Body of pancreas (tissue), 4 donors: ENCODE measurements at regions not wholly inside any gene's neighbourhood (a gene's known extent, or its start where the extent isn't known, plus 50 kb on each side); places are given as distances from the start of the nearest gene placed in this dataset.

Experiments used
- CTCF ChIP-seq, 7 experiments: fragments of 450-650 bp in 4 of 7; fragments of 200-600 bp in 3 of 7; sonication (generic) in 3 of 7; IDR thresholded peaks; one replicate each; pipeline ENCODE4 v1.5.1; 2016 to 2019; ENCODE audit warnings: antibody characterized with exemption in 7 of 7
- POLR2A ChIP-seq, 3 donors: fragments of 450-650 bp; IDR thresholded peaks; one replicate each; pipeline ENCODE4 v1.6.1; 2016; ENCODE audit warnings: antibody characterized with exemption in 3 of 3, mild to moderate bottlenecking in 2 of 3

DNA sequence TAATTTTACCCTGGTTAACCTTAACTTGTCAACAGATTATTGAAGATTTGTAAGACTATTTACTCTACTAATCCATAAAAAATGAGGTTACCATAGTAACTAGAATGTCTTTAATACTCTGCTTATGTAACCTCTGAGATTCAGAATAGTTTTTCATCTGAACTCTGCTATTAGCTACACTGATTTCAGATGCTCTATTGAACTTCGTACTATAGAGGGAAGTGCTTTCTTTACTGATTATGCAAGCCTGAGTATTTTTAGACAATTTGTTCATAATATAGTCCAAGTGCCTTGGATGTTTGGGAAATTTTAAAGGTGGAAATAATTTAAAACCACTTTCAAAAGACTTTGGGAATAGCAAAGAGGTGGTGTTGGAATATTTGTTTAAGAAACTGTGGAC is 107.9 kb upstream of the GBE1 start:
- TF ChIP-seq POLR2A (IDR thresholded peaks at IDR 0.05), result no peak
- TF ChIP-seq CTCF (IDR thresholded peaks at IDR 0.05), result no peak
